ENCODE measurements at regions not wholly inside any gene's neighbourhood (a gene's known extent, or its start where the extent isn't known, plus 50 kb on each side); places are given as distances from the start of the nearest gene placed in this dataset.
"Not testable (repeated sequence)": the region's sequence is repeated elsewhere in the genome, so short reads cannot be mapped to it uniquely, and the experiment has no call there.

GRCh38 chr2:175402571-175402970, 221.1 kb upstream of the ATP5MC3 start:
- no peak for DNase-seq

DNA sequence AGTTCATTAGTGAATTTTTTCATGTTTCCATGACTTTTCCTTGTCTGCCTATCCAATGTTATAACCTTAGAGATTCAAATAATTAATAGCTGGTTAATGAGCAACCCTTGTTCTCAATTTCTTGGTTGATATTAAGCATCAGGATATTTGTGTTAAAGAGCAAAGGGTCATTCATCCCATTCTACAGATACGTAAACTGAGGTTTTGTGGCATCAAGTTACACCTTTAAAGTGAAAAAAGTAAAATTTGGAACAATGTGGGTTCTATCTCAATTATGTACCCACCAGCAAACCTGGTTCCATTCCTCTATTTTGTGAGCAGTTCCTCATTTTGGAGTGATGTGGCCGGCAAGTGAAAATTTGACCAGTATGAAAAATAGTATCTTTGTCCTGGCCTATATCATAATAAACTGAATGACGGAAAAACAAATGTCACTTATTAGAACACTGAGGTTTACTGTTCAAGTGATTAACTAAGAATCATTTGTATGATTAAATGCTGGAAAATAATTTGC, 220.5 kb upstream of the ATP5MC3 start:
- no peak for DNase-seq

- DNase-seq: no peak
Measured at GRCh38 chr2:175400975-175401374, 219.5 kb upstream of the ATP5MC3 start.

- no peak for DNase-seq
Measured at GRCh38 chr2:175399326-175399725, 217.8 kb upstream of the ATP5MC3 start.

DNA sequence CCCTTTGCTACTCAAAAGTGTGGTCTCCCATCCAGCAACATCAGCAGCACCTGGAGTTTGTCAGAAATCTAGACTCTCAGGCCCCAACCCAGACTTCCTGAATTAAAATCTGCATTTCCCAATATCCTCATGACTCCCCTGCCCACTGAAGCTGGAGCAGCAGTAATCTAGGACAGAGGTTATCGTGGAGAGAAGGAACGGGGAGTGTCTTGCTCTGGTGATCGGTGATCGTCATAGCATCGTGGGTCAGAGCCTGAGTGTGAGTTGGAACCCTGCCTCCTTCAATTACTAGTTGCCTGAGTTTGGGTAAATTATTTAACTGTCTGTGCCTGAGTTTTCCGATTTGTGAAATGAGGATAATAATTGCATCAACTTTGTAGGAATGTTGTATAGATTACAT, 217.3 kb upstream of the ATP5MC3 start:
- DNase-seq: no peak

DNA sequence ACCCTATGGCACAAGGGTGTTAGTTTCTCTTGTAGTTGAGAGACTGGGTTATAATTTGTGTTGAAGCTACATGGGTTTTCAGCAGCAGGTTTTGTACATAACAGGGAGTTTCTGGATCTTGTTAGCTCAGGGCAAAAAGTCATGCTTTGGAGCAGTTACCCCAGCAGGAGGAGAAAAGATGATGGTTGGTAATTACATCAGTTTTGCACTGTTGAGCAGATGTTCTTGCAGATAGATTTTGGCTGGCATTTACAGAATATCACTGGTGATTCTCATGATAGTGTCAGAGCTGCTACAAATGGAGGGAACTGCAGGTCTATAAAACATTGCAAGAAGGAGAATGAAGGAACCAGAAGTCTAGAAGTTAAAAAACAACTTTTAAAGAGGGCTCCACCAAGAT, 215.2 kb upstream of the ATP5MC3 start:
- DNase-seq: no peak

DNA sequence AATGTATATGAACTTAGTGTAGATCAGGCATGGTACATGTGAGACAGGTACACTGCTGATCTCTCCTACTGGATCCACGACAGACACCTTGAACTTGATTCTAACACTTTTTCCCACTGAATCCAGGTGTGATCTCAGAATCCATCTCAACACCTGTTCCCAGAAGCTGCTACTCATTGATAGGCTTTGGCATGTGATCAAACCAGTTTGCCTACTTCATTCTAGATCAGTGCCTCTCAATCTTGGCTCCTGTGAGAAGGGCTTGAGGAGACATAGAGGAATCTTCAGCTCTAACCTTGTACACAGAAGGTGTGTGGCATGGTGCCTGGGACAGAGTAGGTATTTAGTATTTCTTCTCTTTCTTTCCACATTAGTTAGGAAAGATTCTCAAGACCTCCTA, 212.3 kb upstream of the ATP5MC3 start:
- DNase-seq: no peak

- no peak for DNase-seq
Measured at GRCh38 chr2:175383286-175383685, 201.8 kb upstream of the ATP5MC3 start.

GRCh38 chr2:175373729-175374128, 192.2 kb upstream of the ATP5MC3 start:
- DNase-seq: no peak

DNA sequence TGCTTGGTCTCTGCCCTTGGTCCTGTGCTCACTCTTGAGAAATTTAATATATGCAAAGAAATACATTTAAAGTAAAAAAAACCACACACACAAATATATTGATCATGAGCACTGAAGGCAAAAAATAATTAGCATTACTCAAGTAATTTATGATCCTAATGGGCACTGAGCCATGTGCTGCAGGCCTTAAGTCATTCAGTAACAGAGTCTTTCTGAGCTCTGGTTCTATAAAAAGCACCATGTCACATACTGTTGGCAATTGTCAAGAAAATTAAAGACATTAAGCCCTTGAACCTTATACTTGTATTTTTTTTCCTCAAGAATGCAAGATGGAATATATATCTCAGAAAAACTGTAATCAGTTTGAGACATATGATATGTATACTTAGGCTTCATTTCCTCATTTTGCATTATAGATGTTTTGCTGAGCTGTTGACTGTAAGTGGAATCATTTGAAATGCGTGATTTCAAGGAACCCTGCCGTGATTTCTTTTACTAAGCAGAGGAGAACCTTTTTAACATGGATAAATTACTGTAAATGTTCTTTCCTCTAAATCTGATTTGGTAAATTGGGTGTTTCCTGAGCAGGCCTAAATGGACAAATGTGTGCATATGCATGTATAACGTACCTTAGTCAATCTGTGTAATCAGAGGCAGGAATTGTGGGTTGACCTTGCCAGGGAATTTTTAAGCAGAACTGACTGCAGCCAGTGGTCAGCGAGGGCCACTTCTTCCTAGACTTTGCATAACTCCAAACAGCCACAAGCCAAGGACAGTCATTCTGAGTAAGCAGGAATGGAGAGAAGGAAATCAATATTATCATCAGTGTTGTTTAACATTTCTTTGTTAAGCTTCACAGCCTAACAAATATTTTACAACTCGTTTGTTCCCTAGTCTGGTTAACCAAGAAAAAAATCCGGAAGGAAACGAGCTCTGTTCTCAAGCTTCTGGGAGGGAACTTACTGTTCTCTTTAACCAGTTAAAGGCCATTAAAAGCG, 191.5 kb upstream of the ATP5MC3 start:
- DNase-seq: peak; percentile 41

GRCh38 chr2:175371378-175371777, 189.9 kb upstream of the ATP5MC3 start:
- no peak for DNase-seq

GRCh38 chr2:175366815-175367214, 185.3 kb upstream of the ATP5MC3 start:
- peak; percentile 52 for DNase-seq

DNA sequence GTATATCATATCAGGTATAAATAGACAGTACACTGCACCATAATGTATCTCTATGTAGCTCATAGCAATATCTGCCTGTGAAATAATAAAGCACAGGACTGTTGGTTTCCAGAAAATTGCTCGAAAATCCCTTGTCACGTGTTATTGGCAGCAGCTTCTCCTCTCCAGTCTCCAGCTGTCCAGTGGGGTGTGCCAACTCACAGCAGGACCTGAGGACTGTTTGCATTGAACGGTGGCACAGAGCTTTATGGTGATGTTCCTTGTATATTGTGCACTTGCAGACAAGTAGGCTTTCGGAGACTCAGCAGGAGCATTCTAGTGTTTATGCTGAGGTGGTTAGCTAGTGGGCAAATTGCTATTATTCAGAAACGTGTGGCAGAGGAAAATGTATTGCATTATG, 182.2 kb upstream of the ATP5MC3 start:
- DNase-seq: no peak

DNA sequence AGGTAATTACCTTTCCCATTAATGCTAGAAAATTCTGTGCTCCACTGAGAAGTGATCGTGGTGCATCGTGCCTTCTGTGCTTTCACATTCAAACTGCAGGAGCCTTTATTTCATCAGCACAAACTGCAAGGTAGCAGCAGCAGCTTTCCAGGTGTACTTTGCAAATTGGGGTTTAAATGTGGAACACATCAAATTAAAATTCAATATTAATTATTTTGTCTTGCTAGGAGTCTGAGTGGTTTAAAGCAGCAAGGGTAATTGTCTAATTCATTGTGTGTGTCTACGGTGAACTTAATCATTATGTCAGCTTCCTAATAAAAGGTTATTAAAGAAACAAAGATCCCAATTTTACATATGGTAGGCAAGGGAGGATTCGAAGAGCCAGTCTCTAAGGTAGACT, 180.8 kb upstream of the ATP5MC3 start:
- no peak for DNase-seq

DNA sequence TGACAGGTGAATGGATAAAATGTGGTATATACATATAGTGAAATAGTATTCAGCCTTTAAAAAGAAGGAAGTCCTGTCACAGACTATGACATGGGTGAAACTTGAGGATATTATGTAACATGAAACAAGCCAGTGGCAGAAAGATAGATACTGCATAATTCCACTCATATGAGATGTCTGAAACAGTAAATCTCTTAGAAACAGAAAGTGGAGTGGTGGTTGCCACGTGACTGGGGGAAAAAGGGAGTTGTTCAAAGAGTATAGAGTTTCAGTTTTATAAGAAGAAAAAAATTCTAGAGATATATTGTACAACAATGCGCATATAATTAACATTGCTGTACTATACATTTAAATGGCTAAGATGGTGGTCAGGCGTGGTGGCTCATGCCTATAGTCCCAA, 178.2 kb upstream of the ATP5MC3 start:
- no peak for DNase-seq

DNA sequence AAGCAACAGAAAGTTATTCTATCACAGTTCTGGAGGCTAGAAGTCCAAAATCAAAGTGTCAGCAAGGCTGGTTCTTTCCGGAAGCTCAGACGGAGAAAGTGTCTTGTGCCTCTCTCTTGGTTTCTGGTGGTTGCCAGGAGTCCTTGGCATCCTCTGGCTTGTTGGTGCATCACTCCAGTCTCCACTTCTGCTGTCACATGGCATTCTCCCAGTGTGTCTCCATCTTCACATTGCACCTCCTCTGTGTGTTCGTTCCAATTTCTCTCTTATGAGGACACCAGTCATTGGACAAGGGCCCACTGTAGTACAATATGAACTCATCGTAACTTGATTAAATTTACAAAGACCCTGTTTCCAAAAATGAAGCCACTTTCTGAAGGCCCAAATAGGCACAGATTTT, 175.4 kb upstream of the ATP5MC3 start:
- no peak for DNase-seq

DNA sequence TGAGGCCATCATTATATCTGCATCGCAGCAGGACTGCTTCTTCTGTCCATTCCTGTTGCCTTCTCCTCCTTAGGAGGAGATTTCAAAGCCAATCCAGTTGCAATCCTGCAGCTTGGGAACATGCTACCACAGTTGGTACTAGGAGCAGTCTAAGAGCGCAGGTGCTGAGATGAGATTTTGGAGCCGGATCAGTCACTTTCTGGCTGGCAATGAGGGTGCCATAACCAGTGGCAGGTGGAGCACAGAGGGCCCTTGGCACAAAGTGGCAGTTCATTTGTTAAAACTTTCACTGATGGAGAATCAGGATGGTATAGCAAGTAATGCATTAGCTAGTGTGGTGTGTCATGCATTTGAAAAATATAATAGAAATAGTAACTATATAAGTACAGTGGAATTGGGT, 173.7 kb upstream of the ATP5MC3 start:
- DNase-seq: no peak

- no peak for DNase-seq
Measured at GRCh38 chr2:175353275-175353674, 171.8 kb upstream of the ATP5MC3 start.

GRCh38 chr2:175351512-175351911, 170.0 kb upstream of the ATP5MC3 start:
- no peak for DNase-seq

- no peak for DNase-seq
Measured at GRCh38 chr2:175350105-175350504, 168.6 kb upstream of the ATP5MC3 start.

DNA sequence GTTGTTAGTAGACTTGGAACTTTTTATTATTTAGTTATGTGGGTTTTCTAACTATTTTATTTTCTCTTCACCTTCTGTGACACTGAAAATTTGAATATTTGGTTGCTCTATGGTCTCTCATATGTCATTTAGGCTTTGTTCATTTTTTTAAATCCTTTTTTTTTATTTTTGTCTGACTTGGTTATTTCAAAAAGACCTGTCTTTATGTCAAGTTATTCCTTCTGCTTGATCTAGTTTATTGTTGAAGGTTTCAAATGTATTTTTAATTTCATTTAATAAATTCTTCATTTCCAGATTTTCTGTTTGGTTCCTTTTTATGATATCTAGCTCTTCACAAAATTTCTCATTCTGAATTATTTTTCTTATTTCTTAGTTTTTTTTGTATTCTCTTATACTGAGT, 160.6 kb upstream of the ATP5MC3 start:
- DNase-seq: no peak

- no peak for DNase-seq
Measured at GRCh38 chr2:175330195-175330594, 148.7 kb upstream of the ATP5MC3 start.

DNA sequence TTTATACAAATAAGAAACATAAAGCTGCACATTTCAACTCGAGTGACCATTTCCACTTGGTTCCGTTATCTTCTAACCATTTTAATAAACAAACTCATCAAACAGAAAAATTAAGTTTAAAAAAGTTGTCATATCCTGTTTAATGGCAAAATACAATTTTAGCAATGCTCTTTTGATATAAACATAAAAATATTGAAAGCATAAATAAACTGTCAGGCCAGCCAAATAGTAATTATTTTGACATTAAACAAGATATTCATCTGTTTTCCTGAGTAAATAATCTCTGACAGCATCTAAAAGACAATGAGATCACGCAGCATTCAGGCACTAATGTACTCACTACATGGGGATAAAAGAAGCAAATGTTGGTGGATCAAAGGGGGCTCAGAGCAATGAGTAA, 145.3 kb upstream of the ATP5MC3 start:
- DNase-seq: no peak

GRCh38 chr2:175326164-175326563, 144.7 kb upstream of the ATP5MC3 start:
- not testable (repeated sequence) for DNase-seq

DNA sequence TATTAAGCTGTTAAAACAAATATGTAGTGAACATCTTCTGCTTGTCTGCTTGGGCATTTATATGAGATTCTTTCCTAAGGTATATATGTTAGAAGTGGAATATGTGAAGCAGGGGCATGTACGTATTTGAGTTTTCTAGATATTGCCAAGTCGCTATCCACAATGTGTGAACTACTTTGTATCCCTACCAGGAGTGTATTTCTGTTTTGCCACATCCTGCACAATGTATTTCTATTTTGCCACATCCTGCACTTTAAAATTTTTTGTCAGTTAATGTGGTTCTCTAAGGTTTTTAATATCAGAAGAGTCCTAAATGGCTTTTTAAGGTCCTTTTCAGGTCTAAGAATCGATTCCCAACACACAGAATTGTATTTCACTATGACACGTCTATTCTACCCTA, 141.7 kb upstream of the ATP5MC3 start:
- no peak for DNase-seq
